TTC549 (cell line): ENCODE measurements at regions not wholly inside any gene's neighbourhood (a gene's known extent, or its start where the extent isn't known, plus 50 kb on each side); places are given as distances from the start of the nearest gene placed in this dataset.
"Not testable (repeated sequence)": the region's sequence is repeated elsewhere in the genome, so short reads cannot be mapped to it uniquely, and the experiment has no call there.

Experiments used
- FAIRE-seq: peaks from 2 replicates; lab custom pipeline; 2012; peaks lifted over from hg19 to GRCh38; lab: Jason Lieb, UNC

DNA sequence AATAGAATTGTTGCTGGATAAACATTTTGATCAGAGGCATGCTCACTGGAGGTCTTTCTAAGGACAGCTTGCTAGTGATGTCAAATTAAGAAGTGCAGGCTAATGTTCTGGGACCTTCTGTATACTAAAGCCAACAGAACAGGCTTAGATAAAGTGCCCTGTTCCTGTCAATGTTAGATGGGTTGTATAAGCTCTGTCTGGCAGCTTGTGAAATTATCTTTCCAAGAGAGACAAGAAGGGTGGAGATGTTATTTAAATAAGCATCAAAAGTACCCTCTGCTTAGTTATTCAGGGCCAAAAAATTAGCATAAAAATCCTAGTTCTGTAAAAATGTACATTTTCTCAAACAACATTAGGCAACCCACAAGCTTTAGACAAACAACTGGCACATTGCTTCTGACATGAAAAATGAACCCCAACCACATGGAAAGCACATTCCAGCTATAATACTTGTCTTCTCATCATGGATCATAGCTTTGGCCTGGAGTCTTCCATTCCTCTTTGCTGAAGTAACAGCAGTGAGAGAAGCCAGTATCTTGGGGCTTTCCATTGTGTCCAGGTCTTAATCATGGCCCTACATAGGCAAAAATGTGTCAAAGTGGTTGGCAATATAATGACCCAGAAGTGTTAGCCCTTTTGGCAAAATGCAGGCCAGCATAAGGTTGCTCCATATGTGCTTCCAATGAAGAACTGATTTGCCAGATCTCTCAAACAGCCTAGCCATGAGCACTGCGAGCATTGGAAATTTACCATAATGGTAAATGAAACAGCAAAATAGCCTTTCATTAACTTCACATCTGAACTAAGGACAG is 478.1 kb upstream of the ZNF804A start:
- no peak for FAIRE-seq

- no peak for FAIRE-seq
Measured at GRCh38 chr2:184125867-184126266, 472.5 kb upstream of the ZNF804A start.

DNA sequence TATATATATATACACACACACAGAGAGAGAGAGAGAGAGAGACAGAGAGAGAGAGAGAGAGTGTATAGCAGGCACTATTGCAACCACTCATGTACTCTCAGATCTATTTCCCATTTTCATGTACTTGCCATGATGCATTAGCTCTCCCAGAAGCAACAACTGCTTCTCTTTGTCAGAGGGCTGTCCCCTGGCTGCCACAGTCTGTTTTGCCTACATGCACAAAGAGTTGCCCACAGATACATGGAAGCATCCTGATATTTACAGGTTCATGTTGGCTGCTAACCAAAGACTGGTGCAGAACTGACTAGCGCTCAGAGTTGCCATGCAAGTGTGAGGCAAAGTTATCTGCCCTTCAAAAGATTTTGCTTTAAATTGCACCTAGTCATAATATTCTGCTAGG is 469.3 kb upstream of the ZNF804A start:
- FAIRE-seq, result no peak

- FAIRE-seq, result no peak
Measured at GRCh38 chr2:184137955-184138354, 460.4 kb upstream of the ZNF804A start.

GRCh38 chr2:184141866-184142265 is 456.5 kb upstream of the ZNF804A start:
- FAIRE-seq, result no peak

DNA sequence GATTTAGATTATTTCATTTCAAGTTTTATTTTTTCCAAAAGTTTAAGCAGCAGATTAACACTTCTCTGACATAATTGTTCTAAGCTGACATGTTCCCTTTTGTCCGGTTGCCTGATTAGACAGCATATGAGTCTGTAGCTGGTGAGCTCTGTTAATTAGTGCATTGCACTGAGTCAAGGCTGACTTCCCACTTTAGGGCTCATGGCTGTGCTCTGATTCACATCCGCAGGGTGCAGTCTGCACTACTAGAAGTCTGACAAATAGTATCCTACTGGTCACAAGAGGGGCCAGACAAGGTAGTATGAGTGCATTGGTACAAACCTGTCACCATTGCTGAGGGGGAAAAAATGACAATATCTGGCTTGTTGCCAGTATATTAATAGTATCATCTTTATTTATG is 443.9 kb upstream of the ZNF804A start:
- no peak for FAIRE-seq

- FAIRE-seq, result no peak
Measured at GRCh38 chr2:184155791-184156190, 442.5 kb upstream of the ZNF804A start.

- FAIRE-seq, result no peak
Measured at GRCh38 chr2:184157141-184157540, 441.2 kb upstream of the ZNF804A start.

- no peak for FAIRE-seq
Measured at GRCh38 chr2:184162426-184162825, 435.9 kb upstream of the ZNF804A start.

DNA sequence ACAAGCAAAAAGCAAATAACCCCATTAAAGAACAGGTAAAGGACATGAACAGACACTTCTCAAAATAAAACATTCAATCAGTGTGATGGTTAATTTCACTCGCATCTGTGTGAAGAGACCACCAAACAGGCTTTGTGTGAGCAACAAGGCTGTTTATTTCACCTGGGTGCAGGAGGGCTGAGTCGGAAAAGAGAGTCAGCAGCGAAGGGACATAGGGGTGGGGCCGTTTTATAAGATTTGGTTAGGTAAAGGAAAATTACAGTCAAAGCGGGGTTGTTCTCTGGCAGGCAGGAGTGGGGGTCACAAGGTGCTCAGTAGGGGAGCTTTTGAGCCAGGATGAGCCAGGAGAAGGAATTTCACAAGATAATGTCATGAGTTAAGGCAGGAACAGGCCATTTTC is 429.5 kb upstream of the ZNF804A start:
- not testable (repeated sequence) for FAIRE-seq

DNA sequence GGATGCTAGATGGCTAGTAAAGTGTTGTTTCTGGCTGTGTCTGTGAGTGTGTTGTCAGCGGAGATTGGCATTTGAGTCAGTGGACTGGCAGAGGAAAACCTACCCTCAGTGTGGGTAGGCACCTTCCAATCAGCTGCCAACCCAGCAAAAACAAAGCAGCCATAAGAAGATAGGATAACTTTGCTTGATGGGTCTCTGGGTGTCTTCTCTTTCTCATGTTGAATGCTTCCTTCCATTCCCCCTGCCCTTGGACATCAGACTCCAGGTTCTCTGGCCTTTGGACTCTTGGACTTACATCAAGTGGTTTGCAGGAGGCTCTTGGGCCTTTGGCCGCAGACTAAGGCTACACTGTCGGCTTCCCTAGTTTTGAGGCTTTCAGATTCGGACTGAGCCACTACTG is 429.0 kb upstream of the ZNF804A start:
- FAIRE-seq, result no peak

GRCh38 chr2:184174493-184175104 is 423.7 kb upstream of the ZNF804A start:
- FAIRE-seq, result no peak

DNA sequence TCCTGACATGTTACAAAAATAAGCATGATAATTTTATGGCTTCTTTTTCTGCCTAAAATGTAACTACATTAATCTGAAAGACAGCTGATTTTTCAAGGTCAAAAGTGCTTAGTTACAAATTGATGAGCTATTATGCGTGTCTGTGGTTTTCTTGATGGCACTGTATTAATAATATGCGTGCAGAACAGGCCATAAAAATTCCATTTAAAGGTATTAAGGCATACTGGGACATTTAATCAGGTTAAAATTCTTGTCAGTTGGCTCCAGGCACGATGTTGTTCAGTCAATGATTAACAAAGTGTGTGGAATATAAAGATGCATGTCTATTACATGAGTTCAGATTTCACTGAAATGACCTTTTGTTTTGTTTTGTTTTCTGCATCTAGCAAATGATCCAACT is 420.1 kb upstream of the ZNF804A start:
- FAIRE-seq, result no peak

DNA sequence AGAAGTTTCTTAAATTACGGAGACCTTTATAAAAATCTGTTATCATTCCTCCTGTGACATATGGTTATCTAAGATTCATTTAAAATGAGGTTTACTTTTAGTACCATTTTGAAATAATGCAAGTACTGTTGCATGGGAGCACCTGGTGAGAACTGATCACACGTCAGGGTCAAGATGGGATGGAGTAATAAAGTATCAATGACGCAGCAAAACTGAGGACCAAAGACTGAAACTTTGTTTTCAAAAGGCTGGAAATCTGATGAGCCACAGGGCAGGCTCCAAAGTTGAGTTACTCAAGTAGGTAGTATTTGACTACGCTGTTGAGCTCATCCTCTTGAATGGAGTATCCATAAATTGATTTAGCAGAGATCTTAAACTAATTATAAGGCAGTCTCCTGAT is 411.9 kb upstream of the ZNF804A start:
- no peak for FAIRE-seq

DNA sequence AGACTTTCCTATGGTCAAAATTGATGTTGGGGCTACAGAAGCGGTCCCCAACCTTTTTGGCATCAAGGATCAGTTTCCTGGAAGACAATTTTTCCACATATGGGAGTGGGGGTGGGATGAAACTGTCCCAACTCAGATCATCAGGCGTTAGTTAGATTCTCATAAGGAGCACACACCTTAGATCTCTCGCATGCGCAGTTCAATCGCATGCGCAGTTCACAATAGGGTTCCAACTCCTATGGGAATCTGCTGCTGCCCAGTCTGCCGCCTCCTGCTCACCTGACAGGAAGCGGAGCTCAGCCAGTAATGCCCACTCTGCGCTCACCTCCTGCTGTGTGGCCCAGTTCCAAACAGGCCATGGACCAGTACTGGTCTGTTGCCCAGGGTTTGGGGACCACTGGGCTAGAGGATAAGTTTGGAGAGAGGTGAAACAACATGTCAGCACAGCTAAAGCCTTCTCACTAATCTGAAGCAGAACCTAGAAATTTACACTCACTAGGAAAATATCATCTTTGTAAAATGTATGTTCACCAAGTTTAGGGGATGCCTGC is 410.8 kb upstream of the ZNF804A start:
- no peak for FAIRE-seq

- no peak for FAIRE-seq
Measured at GRCh38 chr2:184190725-184191124, 407.6 kb upstream of the ZNF804A start.

DNA sequence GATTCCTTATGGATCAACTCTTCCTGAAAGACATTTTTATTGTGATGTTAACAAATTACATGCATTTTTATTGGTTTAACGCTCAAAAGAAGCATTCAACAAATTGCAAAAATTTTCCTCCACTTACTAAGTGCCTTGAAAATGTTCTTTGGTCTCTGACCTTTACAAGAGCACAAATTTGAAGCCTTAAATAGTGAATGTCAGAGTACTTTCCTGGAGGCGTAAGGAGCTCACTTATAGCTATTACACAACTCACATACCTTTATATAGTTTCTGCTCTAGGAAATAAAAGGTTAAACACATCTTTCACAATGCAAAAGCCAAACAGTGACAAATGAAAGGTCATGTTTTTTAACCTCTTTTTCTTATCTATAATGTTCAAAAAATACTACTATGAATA is 405.7 kb upstream of the ZNF804A start:
- FAIRE-seq, result no peak

DNA sequence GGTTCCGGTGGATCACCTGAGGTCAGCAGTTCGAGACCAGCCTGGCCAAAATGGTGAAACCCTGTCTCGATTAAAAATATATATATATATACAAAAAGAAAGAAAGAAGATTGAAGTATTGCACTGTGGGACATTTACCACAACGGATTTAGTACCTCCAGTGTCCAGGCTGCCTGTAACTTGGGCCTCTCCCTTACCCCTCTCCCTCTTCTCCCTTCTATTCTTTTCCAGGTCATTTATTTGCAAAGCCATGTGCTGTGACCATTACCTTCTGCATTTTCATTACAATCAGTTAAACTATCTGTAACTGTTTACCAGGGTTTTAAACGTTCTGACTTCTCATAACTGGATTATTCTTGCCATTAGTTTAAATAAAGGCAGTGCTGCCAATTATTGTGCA is 400.9 kb upstream of the ZNF804A start:
- FAIRE-seq, result no peak

DNA sequence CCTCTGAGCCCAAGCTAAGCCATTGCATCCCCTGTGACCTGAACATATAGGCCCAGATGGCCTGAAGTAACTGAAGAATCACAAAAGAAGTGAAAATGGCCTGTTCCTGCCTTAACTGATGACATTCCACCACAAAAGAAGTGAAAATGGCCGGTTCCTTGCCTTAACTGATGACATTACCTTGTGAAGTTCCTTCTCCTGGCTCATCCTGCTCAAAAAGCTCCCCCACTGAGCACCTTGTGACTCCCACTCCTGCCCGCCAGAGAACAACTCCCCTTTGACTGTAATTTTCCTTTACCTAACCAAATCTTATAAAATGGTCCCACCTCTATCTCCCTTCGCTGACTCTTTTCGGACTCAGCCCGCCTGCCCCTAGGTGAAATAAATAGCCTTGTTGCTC is 399.5 kb upstream of the ZNF804A start:
- not testable (repeated sequence) for FAIRE-seq

DNA sequence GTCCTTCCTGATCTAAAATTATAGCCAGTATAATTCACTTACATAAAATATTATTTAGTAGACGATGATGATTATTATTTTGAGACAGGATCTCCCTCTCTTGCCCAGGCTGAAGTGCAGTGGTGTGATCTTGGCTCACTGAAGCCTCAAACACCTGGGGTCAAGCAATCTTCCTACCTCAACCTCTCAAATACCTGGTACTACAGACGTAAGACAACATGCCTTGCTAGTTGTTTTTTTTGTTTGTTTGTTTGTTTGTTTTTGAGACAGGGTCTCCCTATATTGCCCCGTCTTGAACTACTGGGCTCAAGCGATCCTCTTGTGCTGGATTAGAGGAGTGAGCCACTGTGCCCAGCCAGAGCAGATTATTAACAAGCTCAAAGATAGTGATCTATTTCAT is 399.1 kb upstream of the ZNF804A start:
- no peak for FAIRE-seq

DNA sequence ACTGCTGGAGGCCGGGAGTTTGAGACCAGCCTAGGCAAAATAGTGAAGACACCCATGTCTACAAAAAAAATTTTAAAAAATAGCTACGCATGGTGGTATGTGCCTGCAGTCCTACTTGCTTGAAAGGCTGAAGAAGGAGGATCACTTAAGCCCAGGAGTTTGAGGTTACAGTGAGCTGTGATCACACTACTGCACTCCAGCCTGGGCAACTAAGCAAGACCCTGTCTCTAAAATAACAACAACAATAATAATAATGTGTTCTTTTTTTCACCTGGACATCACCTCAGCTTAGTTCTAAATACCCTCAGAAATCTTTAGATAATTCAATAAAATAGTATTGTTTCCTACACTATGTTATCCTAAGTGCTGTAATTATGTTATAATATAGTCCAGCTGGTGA is 397.1 kb upstream of the ZNF804A start:
- no peak for FAIRE-seq

- no peak for FAIRE-seq
Measured at GRCh38 chr2:184203661-184204060, 394.7 kb upstream of the ZNF804A start.

GRCh38 chr2:184205048-184205596 is 393.2 kb upstream of the ZNF804A start:
- no peak for FAIRE-seq

DNA sequence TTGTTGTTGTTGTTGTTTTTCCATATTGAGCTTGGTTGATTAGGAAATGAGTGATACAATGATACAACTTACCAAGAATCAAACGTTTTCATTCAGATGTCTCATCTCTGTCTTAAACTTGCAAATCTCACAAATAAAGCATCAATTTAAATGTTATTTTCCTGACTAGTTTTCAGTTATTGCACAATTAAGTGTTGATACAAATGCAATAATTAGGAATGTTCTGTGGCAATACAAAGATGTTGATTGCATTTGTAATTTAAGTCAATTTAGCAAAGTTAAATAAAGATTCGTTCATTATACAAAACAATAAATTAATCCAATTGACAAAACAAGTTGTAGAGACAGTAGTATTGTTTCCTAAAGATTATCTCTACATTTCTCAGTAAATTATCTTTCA is 392.3 kb upstream of the ZNF804A start:
- FAIRE-seq, result no peak
